HG03460 (cell line): ENCODE measurements at regions not wholly inside any gene's neighbourhood (a gene's known extent, or its start where the extent isn't known, plus 50 kb on each side); places are given as distances from the start of the nearest gene placed in this dataset.

Experiments
- ATAC-seq: cut with Tn5 transposase; IDR thresholded peaks from one replicate; pipeline ENCODE4 v1.9.1; 2021; ENCODE audit not compliant: unreplicated experiment

GRCh38 chr20:61126369-61127195 lies 125.5 kb upstream of the CDH4 start:
- no peak for ATAC-seq

GRCh38 chr20:61127311-61128039 lies 124.6 kb upstream of the CDH4 start:
- no peak for ATAC-seq

GRCh38 chr20:61128701-61129269 lies 123.3 kb upstream of the CDH4 start:
- no peak for ATAC-seq

GRCh38 chr20:61129311-61129710 lies 122.8 kb upstream of the CDH4 start:
- ATAC-seq: no peak

GRCh38 chr20:61130156-61130555 lies 121.9 kb upstream of the CDH4 start:
- no peak for ATAC-seq

GRCh38 chr20:61131944-61132343 lies 120.1 kb upstream of the CDH4 start:
- ATAC-seq: no peak

GRCh38 chr20:61133611-61134010 lies 118.5 kb upstream of the CDH4 start:
- ATAC-seq: no peak

GRCh38 chr20:61134296-61135030 lies 117.6 kb upstream of the CDH4 start:
- ATAC-seq: no peak

GRCh38 chr20:61135266-61135665 lies 116.8 kb upstream of the CDH4 start:
- ATAC-seq: no peak

- ATAC-seq: no peak
Observed at GRCh38 chr20:61135968-61136367, 116.1 kb upstream of the CDH4 start.

GRCh38 chr20:61138566-61138965 lies 113.5 kb upstream of the CDH4 start:
- ATAC-seq: no peak

- no peak for ATAC-seq
Observed at GRCh38 chr20:61139031-61139430, 113.0 kb upstream of the CDH4 start.

- no peak for ATAC-seq
Observed at GRCh38 chr20:61140576-61140975, 111.5 kb upstream of the CDH4 start.

GRCh38 chr20:61146023-61146422 lies 106.0 kb upstream of the CDH4 start:
- no peak for ATAC-seq

GRCh38 chr20:61149636-61150035 lies 102.4 kb upstream of the CDH4 start:
- no peak for ATAC-seq

GRCh38 chr20:61157301-61157700 lies 94.8 kb upstream of the CDH4 start:
- no peak for ATAC-seq

GRCh38 chr20:61159957-61160686 lies 91.9 kb upstream of the CDH4 start:
- ATAC-seq: no peak

- ATAC-seq: no peak
Observed at GRCh38 chr20:61161726-61162390, 90.2 kb upstream of the CDH4 start.

GRCh38 chr20:61162451-61162850 lies 89.6 kb upstream of the CDH4 start:
- no peak for ATAC-seq

- ATAC-seq: no peak
Observed at GRCh38 chr20:61163031-61163430, 89.0 kb upstream of the CDH4 start.
